HG02981 (cell line): ENCODE measurements at regions not wholly inside any gene's neighbourhood (a gene's known extent, or its start where the extent isn't known, plus 50 kb on each side); places are given as distances from the start of the nearest gene placed in this dataset.

ENCODE experiments used
- ATAC-seq: cut with Tn5 transposase; IDR thresholded peaks from one replicate; pipeline ENCODE4 v1.9.1; 2021; ENCODE audit warnings: mild to moderate bottlenecking, moderate library complexity; ENCODE audit not compliant: unreplicated experiment

DNA sequence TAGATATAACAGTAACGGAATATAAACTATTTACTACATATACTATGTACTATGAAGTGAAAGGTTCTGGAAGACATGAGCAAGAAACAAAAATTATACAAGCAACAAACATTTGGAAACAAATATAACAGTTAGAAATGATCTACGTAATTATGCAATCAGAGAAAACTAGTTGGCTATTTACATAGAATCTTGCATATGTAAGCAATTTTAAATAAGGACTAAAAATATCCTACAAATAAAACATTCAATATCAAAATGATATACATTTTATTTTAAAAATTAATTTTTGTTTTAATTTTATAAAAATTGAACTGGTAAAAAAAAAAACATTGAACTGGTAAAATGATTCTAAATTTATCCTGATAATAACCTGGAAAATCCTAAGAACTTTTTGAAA lies 642.5 kb upstream of the PCDH10 start:
- no peak for ATAC-seq

DNA sequence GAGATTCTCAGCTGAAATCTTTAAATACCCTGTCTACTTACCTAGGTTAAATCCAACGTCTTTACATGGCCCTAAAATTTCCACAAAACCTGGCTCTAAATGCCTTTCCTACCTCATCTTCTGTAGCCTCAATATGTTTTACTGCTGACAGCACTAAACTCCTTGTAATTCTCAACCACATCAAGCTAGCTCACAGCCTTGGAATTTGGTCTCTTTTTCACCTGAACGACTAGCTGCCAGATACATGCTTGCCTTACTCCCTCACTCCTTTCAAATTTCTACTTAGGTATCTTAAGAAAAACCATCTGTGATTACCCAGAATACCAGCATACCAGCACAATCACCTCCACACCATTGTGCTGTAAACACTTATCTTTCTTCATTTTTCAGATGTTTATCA lies 635.6 kb upstream of the PCDH10 start:
- ATAC-seq, result no peak

DNA sequence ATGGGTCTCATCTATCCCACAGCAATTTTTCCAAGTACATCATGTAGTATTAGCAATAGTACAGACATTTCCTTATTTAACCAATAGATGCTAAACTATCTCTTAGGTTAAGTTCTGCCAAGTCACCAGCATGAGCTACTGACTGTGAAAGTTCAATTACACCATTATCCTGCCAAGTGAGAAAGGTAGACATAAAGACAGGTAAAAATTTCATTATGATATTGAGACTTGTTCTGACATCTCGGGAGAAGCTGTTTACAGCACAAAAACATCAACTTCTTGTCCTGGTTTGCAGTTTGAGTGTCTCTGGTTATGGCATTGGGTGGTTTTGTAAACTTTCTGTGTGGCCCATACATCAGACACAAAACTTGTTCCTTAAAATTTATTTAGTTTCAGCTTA lies 622.4 kb upstream of the PCDH10 start:
- ATAC-seq, result no peak

DNA sequence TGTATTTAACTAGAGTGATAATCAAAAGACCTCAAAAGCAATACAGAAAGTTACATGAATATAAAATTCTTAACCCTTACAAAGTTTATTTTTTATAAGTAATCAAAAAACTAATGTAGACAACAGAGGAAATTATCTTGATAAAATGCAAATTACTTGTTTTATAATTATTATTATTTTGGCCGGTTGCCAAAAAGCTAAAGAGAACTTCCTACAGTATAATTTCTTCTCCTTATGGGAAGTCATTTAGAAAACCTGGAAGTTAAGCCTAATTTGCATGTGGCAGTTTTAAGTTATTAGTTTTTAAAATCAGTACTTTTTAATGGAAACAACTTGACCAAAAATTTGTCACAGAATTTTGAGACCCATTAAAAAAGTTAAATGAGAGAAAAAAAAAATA lies 621.3 kb upstream of the PCDH10 start:
- ATAC-seq, result no peak

DNA sequence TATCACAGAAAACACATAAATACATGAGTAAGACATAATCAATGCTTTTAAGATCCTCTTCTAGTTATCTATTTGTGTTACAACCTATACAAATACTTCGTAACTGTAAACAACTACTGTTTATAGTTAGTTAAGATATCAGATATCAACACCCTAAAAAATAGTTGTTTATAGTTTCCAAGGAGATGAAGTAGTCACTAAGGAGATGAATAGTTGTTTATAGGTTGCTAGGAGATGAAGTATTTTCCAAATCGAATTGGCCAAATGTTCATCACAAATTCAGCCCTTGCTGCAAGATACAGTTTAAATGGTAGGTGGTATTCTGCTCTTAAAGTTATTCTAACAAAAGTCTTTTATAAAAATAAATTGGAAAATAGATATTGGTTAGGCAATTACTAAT lies 618.2 kb upstream of the PCDH10 start:
- no peak for ATAC-seq

DNA sequence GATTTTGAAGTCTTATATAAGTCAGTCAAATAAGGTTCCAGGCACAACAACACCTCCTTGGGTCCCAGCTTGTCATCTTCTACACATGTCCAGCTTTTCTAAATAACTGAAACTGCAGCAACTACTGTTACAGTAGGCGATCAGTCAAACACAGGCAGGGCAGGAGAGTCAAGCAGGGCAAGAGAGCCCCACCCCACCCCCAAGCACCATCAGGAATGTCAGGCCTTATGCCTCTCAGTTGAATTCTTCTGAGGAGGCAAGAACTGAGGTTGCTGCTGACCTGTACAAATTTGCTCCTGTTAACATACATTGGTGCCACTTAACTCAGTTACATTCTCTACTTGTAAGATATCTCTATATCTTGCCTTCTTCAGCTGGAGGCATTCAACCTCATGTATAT lies 608.8 kb upstream of the PCDH10 start:
- no peak for ATAC-seq

DNA sequence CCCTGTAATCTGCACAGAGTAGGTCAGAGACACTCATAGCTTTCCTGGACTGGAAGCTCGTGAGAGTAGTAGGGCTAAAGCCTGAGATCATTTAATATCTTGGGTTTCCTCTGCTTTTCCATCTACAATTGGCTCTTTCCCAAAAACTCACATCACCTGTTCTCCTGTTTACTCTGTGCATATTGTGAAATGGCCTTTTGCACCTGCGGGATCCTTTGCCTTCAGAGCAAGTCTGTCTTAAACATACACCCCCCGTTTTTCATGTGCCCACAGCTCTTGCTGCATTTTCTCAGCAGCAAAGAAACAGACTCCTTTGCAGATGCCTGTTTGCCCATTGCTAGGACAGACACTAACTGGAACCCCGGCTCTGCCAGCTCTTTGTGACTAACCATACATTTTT lies 608.3 kb upstream of the PCDH10 start:
- ATAC-seq, result no peak

DNA sequence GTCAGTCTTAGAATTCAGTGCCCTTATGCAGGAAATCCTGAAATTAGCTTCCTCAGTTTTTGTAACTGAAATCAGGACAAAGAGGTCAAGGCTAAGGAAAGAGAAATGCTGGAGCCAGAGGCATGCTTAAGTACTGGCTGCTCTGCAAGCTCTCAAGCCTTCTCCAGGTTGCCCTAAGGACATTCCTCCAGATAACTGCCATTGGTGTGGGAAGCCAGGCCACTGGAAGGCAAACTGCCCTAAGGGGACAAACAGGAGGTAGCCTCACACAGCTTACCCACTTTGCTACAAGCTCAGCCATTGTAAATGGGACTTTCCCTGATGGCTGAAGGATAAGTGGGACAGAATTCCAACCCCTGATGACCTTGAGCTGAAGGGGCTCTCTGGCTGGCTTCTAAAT lies 606.9 kb upstream of the PCDH10 start:
- ATAC-seq, result no peak

DNA sequence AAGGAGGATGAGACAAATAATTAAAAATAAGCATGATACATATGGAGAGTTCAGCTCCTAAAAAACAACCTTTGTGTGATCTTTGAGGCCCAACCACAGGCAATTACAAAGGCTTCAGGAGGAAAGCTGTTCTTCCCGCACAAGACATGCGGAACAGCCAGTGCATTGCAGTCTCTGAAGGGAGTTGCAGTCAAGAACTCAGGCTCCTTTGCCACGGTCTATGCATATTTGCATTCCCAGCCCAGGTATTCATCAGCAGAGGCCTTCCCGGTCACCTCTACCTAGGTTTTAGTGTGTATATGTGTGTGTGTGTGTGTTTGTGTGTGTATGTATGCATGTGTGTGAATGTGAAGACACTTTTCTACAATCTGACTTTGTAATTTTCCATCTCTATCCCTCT lies 600.6 kb upstream of the PCDH10 start:
- no peak for ATAC-seq

DNA sequence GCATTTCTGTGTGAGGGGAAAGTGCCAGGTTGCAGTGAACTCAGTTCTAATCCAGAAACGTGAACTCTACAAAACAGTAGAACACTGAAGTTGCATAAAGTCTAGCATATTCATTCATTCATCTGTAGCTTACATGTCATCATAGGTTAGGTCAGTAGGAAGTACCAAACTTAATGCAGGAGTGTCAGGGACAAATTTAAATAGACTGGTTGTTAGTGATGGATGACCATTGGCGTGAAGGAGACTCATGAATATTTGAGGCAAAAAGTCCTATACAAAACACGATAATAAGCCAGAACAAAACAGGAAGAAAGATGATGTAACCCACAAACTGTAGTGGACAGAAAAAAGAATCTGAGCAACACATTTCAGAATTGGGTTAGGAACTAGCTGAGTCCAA lies 592.8 kb upstream of the PCDH10 start:
- no peak for ATAC-seq

DNA sequence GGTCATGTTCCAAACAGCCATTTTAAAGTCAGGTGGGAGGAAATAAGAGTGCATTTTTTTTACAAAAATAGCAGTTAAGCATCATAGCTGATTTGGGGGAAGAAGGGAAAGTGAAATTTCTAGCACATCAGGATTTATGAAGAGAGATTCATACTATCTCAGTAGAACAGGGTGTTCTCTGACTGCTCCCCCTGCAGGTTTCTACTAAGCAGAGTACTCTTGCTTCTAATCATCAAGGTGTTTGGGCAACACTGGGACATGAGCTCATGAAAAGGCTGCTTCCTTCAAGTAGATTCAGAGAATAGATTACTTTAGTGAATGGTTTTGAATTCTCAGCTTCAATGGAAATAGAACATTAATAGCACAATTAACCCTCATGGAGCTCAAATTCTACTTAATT lies 591.4 kb upstream of the PCDH10 start:
- no peak for ATAC-seq

DNA sequence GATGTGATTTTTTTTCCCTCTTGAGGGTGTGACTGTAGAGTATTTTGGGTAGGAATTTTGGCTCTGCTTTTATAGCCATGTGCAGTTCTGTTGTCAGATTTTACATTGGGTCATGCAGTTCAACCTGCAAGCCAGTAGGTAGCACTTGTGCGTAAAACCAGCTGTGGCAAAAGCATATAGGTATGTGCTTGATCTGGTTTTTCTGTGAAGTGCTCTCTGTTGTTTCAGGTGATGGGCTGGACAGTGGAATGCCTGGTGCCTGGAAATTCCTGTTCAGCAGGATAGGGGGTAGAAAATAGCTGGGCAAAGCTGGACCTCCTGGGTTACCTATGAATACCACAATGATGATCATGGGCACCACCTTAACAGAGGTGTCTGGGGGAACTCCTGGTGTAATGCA lies 584.2 kb upstream of the PCDH10 start:
- ATAC-seq, result no peak

DNA sequence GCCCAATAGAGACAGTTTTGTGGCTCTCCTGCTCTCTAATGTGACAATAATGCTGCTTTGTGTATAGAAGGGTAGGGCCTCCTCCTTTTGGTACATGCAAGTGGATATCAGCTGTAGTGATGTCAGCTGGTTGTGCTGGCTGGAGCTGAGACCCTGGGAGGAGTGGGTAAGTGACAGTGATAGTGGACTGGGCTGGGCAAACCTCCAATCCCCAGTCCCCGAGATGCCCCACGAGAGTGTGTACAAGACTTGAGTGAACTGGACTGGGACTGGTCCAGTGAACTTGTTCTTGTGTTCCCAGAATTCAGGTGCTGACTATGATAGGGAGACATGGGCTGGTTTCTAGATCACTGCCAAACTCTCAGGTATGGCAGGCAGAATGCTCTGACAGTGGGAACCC lies 583.6 kb upstream of the PCDH10 start:
- no peak for ATAC-seq

DNA sequence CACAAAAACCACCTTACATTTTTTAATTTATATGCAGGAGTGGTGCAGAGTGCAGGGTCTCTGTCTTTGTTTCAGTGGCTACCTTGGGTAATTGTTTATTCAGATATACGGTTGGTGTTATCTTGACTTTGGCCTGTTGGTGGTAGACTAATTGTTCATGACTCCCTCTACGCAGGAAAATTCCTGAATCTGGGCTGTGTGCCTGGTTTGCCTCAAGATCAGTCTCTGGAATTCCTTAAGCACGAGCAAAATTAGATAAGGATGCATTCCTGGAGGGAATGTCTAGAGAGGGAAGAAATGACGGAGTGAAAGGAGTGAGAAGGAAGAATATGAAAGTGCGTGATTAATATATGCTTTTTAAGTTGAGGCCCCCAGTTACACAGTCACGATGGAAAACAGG lies 576.9 kb upstream of the PCDH10 start:
- no peak for ATAC-seq

DNA sequence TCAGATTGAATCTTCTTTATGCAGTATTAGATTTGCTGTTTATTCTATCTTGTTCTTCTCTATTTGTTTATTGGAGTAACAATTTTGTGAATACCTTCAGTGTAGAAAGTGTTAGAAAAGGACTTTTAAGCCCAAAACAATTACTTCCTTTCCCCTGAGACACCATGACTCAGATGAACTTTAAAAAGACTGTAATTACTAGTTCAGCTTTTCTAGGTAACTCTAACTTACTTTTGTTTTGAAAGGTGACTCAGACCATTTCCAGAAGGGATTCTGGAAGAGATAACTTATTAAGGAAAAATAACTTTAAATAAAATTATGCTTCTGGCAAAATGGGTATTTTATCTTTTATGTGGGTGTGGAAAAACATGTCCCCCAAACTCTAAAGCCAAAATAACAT lies 561.5 kb upstream of the PCDH10 start:
- no peak for ATAC-seq

DNA sequence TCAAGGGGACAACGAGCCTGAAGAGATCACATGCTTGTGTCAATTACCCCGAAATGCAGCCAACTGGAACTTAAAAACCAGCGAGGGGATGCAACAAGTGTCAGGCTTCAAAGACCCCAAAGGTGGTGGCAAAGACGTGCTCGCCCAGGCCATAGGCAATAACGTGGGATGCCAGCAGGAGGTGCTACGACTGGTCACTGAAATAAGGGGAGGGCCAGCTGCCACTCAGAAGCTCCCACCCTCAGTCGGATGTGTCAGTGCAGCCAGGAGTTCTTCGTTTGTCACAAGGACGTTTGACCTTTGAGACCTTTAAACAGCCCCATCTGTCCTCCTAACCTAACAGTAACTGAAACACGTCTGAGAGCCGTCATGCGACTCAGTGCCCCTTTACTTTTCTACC lies 556.8 kb upstream of the PCDH10 start:
- no peak for ATAC-seq

DNA sequence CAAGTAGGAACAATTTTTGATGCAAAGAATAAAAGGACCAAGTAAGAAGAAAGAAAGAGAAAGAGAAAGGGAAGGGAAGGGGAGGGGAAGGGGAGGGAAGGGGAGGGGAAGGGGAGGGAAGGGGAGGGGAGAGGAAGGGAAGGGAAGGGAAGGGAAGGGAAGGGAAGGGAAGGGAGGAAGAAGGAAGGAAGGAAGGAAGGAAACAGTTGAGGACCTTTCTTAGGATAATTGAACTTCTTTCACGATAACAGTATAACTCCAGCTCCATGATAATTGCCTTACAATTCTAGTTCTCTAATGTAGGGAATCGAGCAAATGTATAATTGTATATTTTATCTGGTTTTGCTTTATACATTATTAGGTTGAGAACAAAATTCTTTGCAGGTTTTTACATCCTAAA lies 556.2 kb upstream of the PCDH10 start:
- no peak for ATAC-seq

DNA sequence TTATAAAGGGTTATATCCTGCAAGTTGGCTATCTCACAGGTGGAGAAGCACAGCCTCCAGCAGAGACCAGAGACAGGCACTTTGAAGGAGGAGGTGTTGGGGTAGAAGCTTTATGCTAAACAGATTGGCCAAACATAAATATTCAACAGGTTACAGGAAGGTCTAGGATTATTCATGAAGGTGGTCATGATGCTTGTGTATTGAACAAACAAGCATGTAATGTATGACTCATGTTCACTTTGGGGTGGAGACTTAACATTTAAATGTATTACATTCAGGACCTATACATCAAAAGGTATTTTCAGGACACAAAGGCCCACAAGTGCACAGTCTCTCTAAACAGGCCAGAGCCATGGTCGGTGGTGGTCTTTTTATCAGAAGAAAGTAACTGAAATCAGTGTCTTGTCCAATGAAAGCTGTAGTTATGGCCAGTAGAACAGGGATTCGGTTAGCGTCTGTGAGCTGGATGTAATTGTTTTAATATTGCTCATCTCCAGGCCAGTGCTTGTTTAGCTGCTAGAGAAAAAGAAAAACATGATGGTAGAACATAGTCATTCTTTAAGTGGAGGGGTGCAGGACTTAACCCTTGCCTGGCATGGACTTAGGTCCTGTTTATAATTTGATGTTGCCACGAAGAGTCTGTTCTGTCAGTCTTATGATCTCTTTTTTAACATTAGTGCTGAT lies 555.2 kb upstream of the PCDH10 start:
- no peak for ATAC-seq

DNA sequence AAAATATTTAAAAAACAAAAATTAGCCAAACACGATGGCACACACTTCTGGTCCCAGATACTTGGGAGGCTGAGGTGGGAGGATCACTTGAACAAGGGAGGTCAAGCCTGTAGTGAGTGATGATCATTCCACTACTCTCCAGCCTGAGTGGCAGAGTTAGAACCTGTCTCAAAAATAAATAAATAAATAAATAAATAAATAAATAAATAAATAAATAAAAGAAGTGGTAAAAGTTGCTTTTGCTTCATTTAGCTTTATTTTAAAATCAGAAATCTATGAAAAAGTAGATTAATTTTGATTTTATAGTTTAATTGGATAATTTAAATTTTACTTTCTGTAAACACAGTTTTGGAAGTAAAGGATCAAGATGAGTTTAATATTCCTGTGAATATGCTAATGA lies 552.9 kb upstream of the PCDH10 start:
- ATAC-seq, result no peak

DNA sequence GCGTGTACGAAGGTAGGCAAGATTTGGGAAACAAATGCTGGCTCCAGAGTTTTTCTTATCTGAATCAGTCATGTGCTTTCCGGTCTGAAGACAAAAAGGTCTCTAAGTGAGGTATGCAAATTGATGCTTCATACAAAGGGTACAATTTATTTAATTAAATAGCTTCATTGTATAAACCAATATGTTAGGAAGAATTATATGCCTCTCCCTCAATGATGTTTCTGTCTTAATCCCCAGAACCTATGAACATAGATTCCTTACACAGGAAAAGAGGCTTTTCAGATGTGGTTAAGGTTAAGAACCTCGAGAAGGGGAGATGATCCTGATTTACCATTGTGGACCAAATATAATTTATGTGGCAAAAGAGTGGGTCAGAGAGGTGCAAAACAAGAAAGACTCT lies 543.5 kb upstream of the PCDH10 start:
- ATAC-seq, result no peak

DNA sequence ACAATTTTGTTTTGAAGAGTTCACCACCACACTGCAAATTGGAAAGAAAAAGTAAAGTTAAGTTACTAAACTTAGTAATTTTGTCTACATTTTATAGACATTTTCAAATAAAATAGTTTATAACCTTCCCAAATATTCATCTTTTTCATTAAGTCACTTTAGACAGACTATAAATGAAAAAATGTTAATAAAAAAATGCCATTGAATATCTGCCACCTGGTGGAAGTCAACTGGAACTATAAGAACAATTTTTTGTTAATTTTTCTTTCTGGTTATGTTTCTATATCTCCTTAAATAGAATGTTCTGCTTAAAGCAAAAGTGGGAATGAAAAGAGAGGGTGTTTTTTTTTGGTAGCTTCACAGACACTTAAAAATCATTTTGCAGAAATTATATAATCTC lies 534.4 kb upstream of the PCDH10 start:
- ATAC-seq, result no peak

DNA sequence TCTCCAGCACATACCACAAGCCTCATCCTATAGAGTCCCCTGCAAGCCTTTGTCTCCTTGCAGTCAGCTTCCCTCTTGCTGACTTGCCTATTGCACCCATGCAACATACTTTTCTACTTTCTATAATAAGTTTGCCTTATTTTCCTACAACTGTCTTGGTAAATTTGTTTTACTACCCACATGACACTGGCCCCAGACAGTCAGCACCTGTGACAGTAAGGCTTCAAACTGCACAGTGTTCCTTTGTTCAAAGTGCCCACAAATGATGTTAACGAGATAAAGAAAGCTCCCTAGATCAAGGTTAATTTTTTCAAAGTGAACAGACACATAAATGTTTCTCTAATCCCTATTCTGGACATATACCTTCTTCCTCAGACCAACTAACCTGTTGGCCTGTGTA lies 529.1 kb upstream of the PCDH10 start:
- no peak for ATAC-seq

DNA sequence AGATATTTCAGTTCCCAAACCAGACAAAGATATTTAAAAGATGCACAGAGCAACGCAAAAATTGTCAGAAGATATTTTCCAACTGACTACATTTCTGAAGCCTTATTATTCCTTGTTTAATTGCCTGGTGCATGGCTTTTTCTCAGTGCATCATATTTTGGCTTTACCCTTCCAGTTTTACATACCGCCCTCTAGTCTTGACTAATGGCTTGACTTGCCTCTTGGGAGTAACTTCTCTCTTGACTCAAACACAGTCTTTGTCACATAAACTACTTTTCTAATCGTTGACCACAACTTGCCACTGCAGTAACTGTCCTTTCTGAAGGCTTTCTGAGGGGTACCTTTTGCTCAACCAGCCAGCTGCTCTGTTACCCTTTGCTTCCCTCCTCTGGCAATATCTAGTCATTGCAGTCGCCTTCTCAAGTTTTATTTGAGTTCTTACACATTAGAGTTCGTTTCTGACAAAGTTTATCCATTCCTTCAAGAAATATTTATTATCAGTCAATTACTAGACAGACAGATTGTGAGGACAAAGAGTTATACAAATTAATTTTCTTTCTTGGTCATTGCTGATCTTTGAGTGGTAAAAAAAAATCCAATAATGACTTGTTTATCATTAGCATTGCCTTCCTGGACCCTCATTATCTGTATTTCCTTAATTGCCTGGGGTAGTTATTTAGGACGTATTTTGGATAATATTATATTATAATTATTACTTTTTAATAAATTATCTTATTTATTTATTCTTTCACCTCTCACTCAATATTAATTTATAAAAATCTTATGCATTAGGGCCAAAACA lies 506.9 kb upstream of the PCDH10 start:
- no peak for ATAC-seq
